Endothelial cell of umbilical vein (primary cell): ENCODE measurements at regions not wholly inside any gene's neighbourhood (a gene's known extent, or its start where the extent isn't known, plus 50 kb on each side); places are given as distances from the start of the nearest gene placed in this dataset.

Experiments used
- BruUV-seq: library from RNA; stranded (reverse); fragments of 400-500 nt; replicated peaks from 2 replicates; lab custom pipeline; 2021; lab: Mats Ljungman, UMichigan
- CTCF ChIA-PET: fragments of 300-600, 350-600 bp; sonication (Branson Sonifier 250); formaldehyde crosslinking; loops from one replicate; lab custom pipeline; 2021; ENCODE audit warnings: antibody characterized with exemption, inconsistent platforms; lab: Charles Lee
- POLR2A ChIA-PET: fragments of 300-600, 350-600 bp; sonication (Branson Sonifier 250); formaldehyde crosslinking; loops from one replicate; lab custom pipeline; 2021; ENCODE audit warnings: antibody characterized with exemption, inconsistent platforms; lab: Charles Lee
- DNase-seq: peaks from one replicate; pipeline ENCODE4 v3.0.0-alpha.2; 2011; ENCODE audit warnings: low read depth, low spot score
- FAIRE-seq: peaks from 2 replicates; lab custom pipeline; 2011; peaks lifted over from hg19 to GRCh38; lab: Jason Lieb, UNC
- H2AFZ ChIP-seq: 2 replicates; pipeline ENCODE4 v1.6.0; 2012; ENCODE audit warnings: low read depth, low read length, control low read depth, inconsistent platforms
- H3K27ac ChIP-seq: 2 replicates; pipeline ENCODE4 v1.5.1; 2011; ENCODE audit warnings: low read depth, mild to moderate bottlenecking, control low read depth, low read length, moderate library complexity; ENCODE audit not compliant: insufficient read depth
- H3K27me3 ChIP-seq, 2 experiments: 2 replicates each; pipeline versions ENCODE4 v1.6.0 to v1.6.1; 2011; ENCODE audit warnings: low read length in 2 of 2, mixed read lengths in 1 of 2; ENCODE audit not compliant: control insufficient read depth in 2 of 2, insufficient read depth in 2 of 2
- H3K36me3 ChIP-seq, 2 experiments: 2 replicates in 1 of 2; 3 replicates in 1 of 2; pipeline ENCODE4 v1.5.1; 2011; ENCODE audit warnings: low read length in 2 of 2, mild to moderate bottlenecking in 1 of 2, moderate library complexity in 1 of 2; ENCODE audit not compliant: control insufficient read depth in 2 of 2, insufficient read depth in 2 of 2; ENCODE audit errors: extremely low read depth in 1 of 2
- H3K4me1 ChIP-seq: 3 replicates; pipeline ENCODE4 v1.5.1; 2011; ENCODE audit warnings: mild to moderate bottlenecking, low read length; ENCODE audit not compliant: control insufficient read depth, insufficient read depth; ENCODE audit errors: extremely low read depth
- H3K4me2 ChIP-seq: 2 replicates; pipeline ENCODE4 v1.6.1; 2011; ENCODE audit warnings: low read length, control low read depth, mixed read lengths; ENCODE audit not compliant: insufficient read depth
- H3K4me3 ChIP-seq, 3 experiments: fragments of 200-600 bp in 1 of 3; sonication (generic), shearing (Covaris generic) in 1 of 3; replicated peaks in 1 of 3; 2 replicates each; pipeline ENCODE4 v1.5.1; 2011 to 2016; ENCODE audit warnings: control low read depth in 3 of 3, low read length in 3 of 3, mild to moderate bottlenecking in 2 of 3, inconsistent platforms in 1 of 3, low read depth in 1 of 3, moderate library complexity in 1 of 3; ENCODE audit not compliant: insufficient read depth in 1 of 3
- H3K79me2 ChIP-seq: 2 replicates; pipeline ENCODE4 v1.6.0; 2012; ENCODE audit warnings: low read length, inconsistent platforms; ENCODE audit not compliant: control insufficient read depth, insufficient read depth
- H3K9ac ChIP-seq: replicated peaks from 2 replicates; pipeline ENCODE3; 2011; ENCODE audit warnings: low read length, control low read depth; ENCODE audit not compliant: insufficient read depth; ENCODE audit errors: extremely low read depth
- H3K9me1 ChIP-seq: replicated peaks from 3 replicates; pipeline ENCODE4 v1.6.0; 2011; ENCODE audit warnings: mild to moderate bottlenecking, low read length; ENCODE audit not compliant: control insufficient read depth, insufficient read depth; ENCODE audit errors: extremely low read depth
- H3K9me3 ChIP-seq: replicated peaks from 2 replicates; pipeline ENCODE4 v1.5.1; 2012; ENCODE audit warnings: low read length, inconsistent platforms; ENCODE audit not compliant: control insufficient read depth, insufficient read depth
- H4K20me1 ChIP-seq: replicated peaks from 2 replicates; pipeline ENCODE3; 2011; ENCODE audit warnings: mild to moderate bottlenecking, low read length; ENCODE audit not compliant: control insufficient read depth, insufficient read depth; ENCODE audit errors: extremely low read depth
- CTCF ChIP-seq, 2 donors: IDR thresholded peaks; 1 replicate in 1 of 2; 2 replicates in 1 of 2; pipeline ENCODE4 v1.5.1; 2011; ENCODE audit warnings: low read length in 2 of 2, mild to moderate bottlenecking in 2 of 2, moderate library complexity in 2 of 2, control low read depth in 1 of 2, inconsistent platforms in 1 of 2, low read depth in 1 of 2; ENCODE audit not compliant: insufficient read depth in 1 of 2; ENCODE audit errors: extremely low read depth in 1 of 2
- EZH2 ChIP-seq: IDR thresholded peaks from 2 replicates; pipeline ENCODE4 v1.6.1; 2012; ENCODE audit warnings: borderline replicate concordance, low read depth, mild to moderate bottlenecking, moderate library complexity, low read length, inconsistent platforms; ENCODE audit not compliant: severe bottlenecking
- FOS ChIP-seq: IDR thresholded peaks from 2 replicates; pipeline ENCODE4 v1.6.1; 2011; ENCODE audit warnings: mild to moderate bottlenecking, low read length, moderate library complexity, borderline replicate concordance; ENCODE audit not compliant: insufficient read depth
- GATA2 ChIP-seq: IDR thresholded peaks from 2 replicates; pipeline ENCODE4 v1.7.0; 2011; ENCODE audit warnings: low read depth, mild to moderate bottlenecking, moderate library complexity, mixed read lengths, low read length; ENCODE audit not compliant: insufficient read length, insufficient read depth
- JUN ChIP-seq: IDR thresholded peaks from 2 replicates; pipeline ENCODE4 v1.6.1; 2011; ENCODE audit warnings: borderline replicate concordance, low read depth; ENCODE audit not compliant: insufficient read length, insufficient read depth
- MAX ChIP-seq: IDR thresholded peaks from 2 replicates; pipeline ENCODE4 v1.6.1; 2011; ENCODE audit not compliant: insufficient read depth, insufficient read length
- MYC ChIP-seq: IDR thresholded peaks from one replicate; pipeline ENCODE4 v1.6.1; 2011; ENCODE audit warnings: mild to moderate bottlenecking, low read depth, low read length
- POLR2A ChIP-seq: IDR thresholded peaks from 2 replicates; pipeline ENCODE4 v1.6.1; 2012; ENCODE audit warnings: low read depth, mild to moderate bottlenecking, control low read depth, low read length
- POLR2AphosphoS5 ChIP-seq: IDR thresholded peaks from 2 replicates; pipeline ENCODE4 v1.6.1; 2012; ENCODE audit warnings: low read depth, mild to moderate bottlenecking, control low read depth, low read length, moderate library complexity; ENCODE audit not compliant: insufficient read depth
- dilution Hi-C: fragments of 300-500 bp; cut with MboI; formaldehyde crosslinking; loops from one replicate; pipeline ENCODE4 v1.15.0; 2019; ENCODE audit warnings: low sequenced_read_pairs; ENCODE audit not compliant: extremely low pct_ligation_motif_present
- intact Hi-C: fragments of 100-400 bp; cut with micrococcal nuclease; formaldehyde crosslinking; loops from one replicate; pipeline ENCODE4 v1.10.0; 2022

- H2AFZ ChIP-seq = no peak overlapping the region
- no peaks in the 10 kb centered on the region for H3K4me1 ChIP-seq
- no peak overlapping the region for H3K4me2 ChIP-seq
- no peaks in the 10 kb centered on the region for H3K9me1 ChIP-seq
- H4K20me1 ChIP-seq = no peaks in the 10 kb centered on the region
- no peak overlapping the region for H3K4me3 ChIP-seq
- POLR2A ChIA-PET = no interaction called here
- dilution Hi-C loops (no loop called here), intact Hi-C loops (no loop called here)
- H3K9me3 ChIP-seq = no peaks in the 10 kb centered on the region
- no peak for TF ChIP-seq EZH2
- no peak for TF ChIP-seq MYC
- no peak for TF ChIP-seq GATA2
- no peak for TF ChIP-seq POLR2AphosphoS5
- TF ChIP-seq POLR2A = no peak
- DNase-seq = no peak
- H3K27me3 ChIP-seq = peaks cover 2 to 4% of the 10 kb centered on the region in 2 experiments
- H3K79me2 ChIP-seq = no peaks in the 10 kb centered on the region
- H3K27ac ChIP-seq = no peak overlapping the region
- CTCF ChIA-PET = no interaction called here
- H3K9ac ChIP-seq = no peak overlapping the region
- BruUV-seq = no TSS peak
- no peaks in the 10 kb centered on the region for H3K36me3 ChIP-seq
- FAIRE-seq = no peak
These were observed 94.4 kb upstream of the SIX2 start for GRCh38 chr2:45103351-45104345.

GRCh38 chr2:45102579-45103117 lies 93.4 kb upstream of the SIX2 start:
- no peaks in the 10 kb centered on the region for H3K79me2 ChIP-seq
- ChIA-PET POLR2A (no interaction called here), CTCF (interaction anchor here (1.0 kb wide), 1 partner anchor 9 kb away, joined by 3 read pairs; no protein-coding TSS in a partner anchor)
- DNase-seq = no peak
- dilution Hi-C loops (no loop called here), intact Hi-C loops (no loop called here)
- no peak overlapping the region for H2AFZ ChIP-seq
- H3K4me1 ChIP-seq = no peaks in the 10 kb centered on the region
- H3K27me3 ChIP-seq = peaks cover under 1 to 2% of the 10 kb centered on the region in 2 experiments
- FAIRE-seq = no peak
- no peak overlapping the region for H3K4me3 ChIP-seq
- H3K36me3 ChIP-seq = no peaks in the 10 kb centered on the region
- H3K9ac ChIP-seq = no peak overlapping the region
- no peak for TF ChIP-seq JUN
- TF ChIP-seq POLR2A = no peak
- no peak for TF ChIP-seq CTCF (IDR thresholded peaks at IDR 0.05; ENCODE audit: extremely low read depth in 1 of 2, insufficient read depth in 1 of 2, low read depth in 1 of 2, low read length in 2 of 2)
- TF ChIP-seq MAX = no peak
- TF ChIP-seq POLR2AphosphoS5 = no peak
- no peak for TF ChIP-seq GATA2
- TF ChIP-seq MYC = no peak
- TF ChIP-seq EZH2 = no peak
- no peak for TF ChIP-seq FOS
- H3K4me2 ChIP-seq = no peak overlapping the region
- H3K9me3 ChIP-seq = no peaks in the 10 kb centered on the region
- H4K20me1 ChIP-seq = no peaks in the 10 kb centered on the region
- no peaks in the 10 kb centered on the region for H3K9me1 ChIP-seq
- no TSS peak for BruUV-seq
- H3K27ac ChIP-seq = no peak overlapping the region
